Activated CD8-positive, alpha-beta memory T cell treated with anti-CD3 and anti-CD28 coated beads, Interleukin-2, amount 10 ng/mL, durations not matched to agents 7 days and 5 days (primary cell): ENCODE measurements at regions not wholly inside any gene's neighbourhood (a gene's known extent, or its start where the extent isn't known, plus 50 kb on each side); places are given as distances from the start of the nearest gene placed in this dataset.
"Not testable (repeated sequence)": the region's sequence is repeated elsewhere in the genome, so short reads cannot be mapped to it uniquely, and the experiment has no call there.

Experiments used
- ATAC-seq: fragments of 150-1000 bp; cut with Tn5 transposase; one replicate; pipeline ENCODE4 v1.10.0; 2021; ENCODE audit warnings: moderate library complexity
- CTCF ChIA-PET: fragments of 350-600 bp; sonication (Branson Sonifier 250); formaldehyde crosslinking; loops from one replicate; lab custom pipeline; 2021; ENCODE audit warnings: antibody characterized with exemption; lab: Charles Lee
- DNase-seq: peaks from one replicate; pipeline ENCODE4 v3.0.0-alpha.2; 2020
- H3K27ac Mint-ChIP-seq: one replicate; pipeline ENCODE4 v1.8.0; 2021; ENCODE audit warnings: mild to moderate bottlenecking, mixed read lengths
- H3K27me3 Mint-ChIP-seq: one replicate; pipeline ENCODE4 v1.8.0; 2021; ENCODE audit warnings: mixed read lengths
- H3K36me3 Mint-ChIP-seq: one replicate; pipeline ENCODE4 v1.8.0; 2021; ENCODE audit warnings: mild to moderate bottlenecking, mixed read lengths
- H3K4me1 Mint-ChIP-seq: one replicate; pipeline ENCODE4 v1.8.0; 2021; ENCODE audit warnings: mixed read lengths
- H3K4me3 Mint-ChIP-seq: one replicate; pipeline ENCODE4 v1.8.0; 2021; ENCODE audit warnings: mild to moderate bottlenecking, moderate library complexity, mixed read lengths
- H3K9me3 Mint-ChIP-seq: one replicate; pipeline ENCODE4 v1.8.0; 2022; ENCODE audit warnings: low read depth, mixed read lengths

- ATAC-seq (no peak), DNase-seq (no peak)
- CTCF ChIA-PET: no interaction called here
- H3K36me3 Mint-ChIP-seq: no peaks in the 10 kb centered on the region
- no peak overlapping the region for H3K4me3 Mint-ChIP-seq
- no peaks in the 10 kb centered on the region for H3K4me1 Mint-ChIP-seq
- H3K27me3 Mint-ChIP-seq: no peaks in the 10 kb centered on the region
- no peaks in the 10 kb centered on the region for H3K9me3 Mint-ChIP-seq
- no peak overlapping the region for H3K27ac Mint-ChIP-seq
These were observed 515.4 kb downstream of the ZNF674 start for GRCh38 chrX:46029777-46030176.

DNA sequence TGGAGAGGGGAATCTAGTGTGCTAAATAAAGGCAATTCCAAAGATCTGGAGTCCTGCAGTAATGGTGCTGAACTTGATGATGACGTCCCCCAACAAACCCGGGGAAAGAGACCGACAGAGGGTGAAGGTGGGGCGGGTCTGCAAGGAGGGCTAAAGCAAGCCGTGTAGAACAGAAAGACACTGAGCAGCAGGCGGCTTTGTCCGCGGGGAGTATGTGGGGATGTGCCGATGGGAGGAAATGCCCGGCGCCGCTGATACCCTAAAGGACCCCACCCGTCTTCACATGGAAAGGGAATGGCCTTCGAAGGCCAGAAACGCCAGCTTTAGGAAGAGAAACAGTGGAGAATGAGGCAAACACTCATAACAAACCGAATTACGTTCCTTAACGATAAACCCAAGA lies 528.9 kb downstream of the ZNF674 start:
- Mint-ChIP-seq H3K4me1 (no peaks in the 10 kb centered on the region), H3K36me3 (no peaks in the 10 kb centered on the region), H3K27ac (no peak overlapping the region), H3K27me3 (peaks cover 3% of the 10 kb centered on the region), H3K4me3 (no peak overlapping the region), H3K9me3 (no peaks in the 10 kb centered on the region)
- ATAC-seq: no peak
- no peak for DNase-seq
- CTCF ChIA-PET: no interaction called here

DNA sequence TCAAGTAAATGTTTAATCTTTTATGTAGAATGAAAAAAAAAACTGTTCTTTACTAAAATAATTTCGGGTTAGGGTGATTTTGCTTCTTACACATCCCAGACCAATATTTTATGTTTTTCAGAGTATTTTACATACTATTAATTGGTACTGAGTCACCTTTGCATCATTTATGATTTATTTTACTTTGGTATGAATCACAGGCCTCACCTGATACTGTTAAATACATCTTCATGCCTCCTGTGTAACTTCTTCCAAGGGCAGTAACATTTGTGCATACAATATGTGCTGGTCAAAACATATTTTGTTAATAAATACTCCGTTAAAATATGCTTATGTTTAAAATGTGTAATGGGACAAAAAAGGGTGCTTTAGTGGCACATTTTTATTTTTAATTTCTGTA lies 529.6 kb downstream of the ZNF674 start:
- no peak for ATAC-seq
- Mint-ChIP-seq H3K36me3 (no peaks in the 10 kb centered on the region), H3K27me3 (peaks cover 3% of the 10 kb centered on the region), H3K4me3 (no peak overlapping the region), H3K9me3 (no peaks in the 10 kb centered on the region), H3K27ac (no peak overlapping the region), H3K4me1 (no peaks in the 10 kb centered on the region)
- CTCF ChIA-PET: no interaction called here
- no peak for DNase-seq

DNA sequence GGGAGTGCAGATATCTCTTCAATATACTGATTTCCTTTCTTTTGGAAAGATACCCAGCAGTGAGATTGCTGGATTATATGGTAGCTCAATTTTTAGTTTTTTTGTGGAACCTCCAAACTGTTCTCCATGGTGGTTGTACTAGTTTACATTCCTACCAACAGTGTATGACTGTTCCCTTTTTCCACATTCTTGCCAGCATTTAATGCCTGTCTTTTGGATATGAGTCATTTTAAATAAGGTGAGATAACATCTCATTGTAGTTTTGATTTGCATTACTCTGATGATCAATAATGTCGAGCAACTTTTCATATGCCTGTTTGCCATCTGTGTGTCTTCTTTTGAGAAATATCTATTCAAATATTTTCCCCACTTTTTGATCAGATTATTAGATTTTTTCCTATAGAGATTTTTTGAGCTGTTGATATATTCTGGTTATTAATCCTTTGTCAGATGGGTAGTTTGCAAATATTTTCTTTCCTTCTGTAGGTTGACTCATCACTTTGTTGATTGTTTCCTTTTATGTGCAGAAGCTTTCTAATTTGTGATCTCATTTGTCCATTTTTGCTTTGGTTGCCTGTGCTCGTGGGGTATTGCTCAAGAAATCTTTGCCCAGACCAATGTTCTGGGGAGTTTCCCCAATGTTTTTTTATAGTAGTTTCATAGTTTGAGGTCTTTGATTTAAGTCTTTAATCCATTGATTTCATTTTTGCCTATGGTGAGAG lies 552.7 kb downstream of the ZNF674 start:
- peaks cover 4% of the 10 kb centered on the region for H3K9me3 Mint-ChIP-seq
- no peaks in the 10 kb centered on the region for H3K36me3 Mint-ChIP-seq
- no peak overlapping the region for H3K4me3 Mint-ChIP-seq
- ATAC-seq: no peak
- H3K27me3 Mint-ChIP-seq: peaks cover 11% of the 10 kb centered on the region
- DNase-seq: no peak
- H3K4me1 Mint-ChIP-seq: no peaks in the 10 kb centered on the region
- CTCF ChIA-PET: no interaction called here
- H3K27ac Mint-ChIP-seq: no peak overlapping the region

DNA sequence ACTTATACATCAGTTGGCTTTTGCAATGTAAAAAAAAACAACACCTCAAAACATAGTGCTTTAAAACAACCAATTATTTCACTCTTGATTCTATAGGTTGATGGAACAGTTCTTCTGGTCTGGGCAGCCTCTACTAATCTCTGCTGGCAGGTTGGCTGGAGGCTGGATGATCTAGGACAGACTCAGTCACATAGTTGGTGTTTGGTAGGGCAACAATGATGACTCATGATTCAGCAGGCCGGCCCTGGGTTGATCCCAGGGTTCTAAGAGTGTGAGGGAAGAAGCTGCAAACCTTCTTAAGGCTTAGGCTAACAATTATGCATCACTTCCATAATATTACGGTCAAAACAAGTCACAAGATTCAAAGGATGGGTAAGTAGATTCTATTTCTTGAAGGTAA lies 558.2 kb downstream of the ZNF674 start:
- Mint-ChIP-seq H3K36me3 (no peaks in the 10 kb centered on the region), H3K9me3 (peaks cover under 1% of the 10 kb centered on the region), H3K27me3 (peaks cover 8% of the 10 kb centered on the region), H3K4me1 (no peaks in the 10 kb centered on the region), H3K27ac (no peak overlapping the region), H3K4me3 (no peak overlapping the region)
- CTCF ChIA-PET: no interaction called here
- no peak for ATAC-seq
- no peak for DNase-seq

DNA sequence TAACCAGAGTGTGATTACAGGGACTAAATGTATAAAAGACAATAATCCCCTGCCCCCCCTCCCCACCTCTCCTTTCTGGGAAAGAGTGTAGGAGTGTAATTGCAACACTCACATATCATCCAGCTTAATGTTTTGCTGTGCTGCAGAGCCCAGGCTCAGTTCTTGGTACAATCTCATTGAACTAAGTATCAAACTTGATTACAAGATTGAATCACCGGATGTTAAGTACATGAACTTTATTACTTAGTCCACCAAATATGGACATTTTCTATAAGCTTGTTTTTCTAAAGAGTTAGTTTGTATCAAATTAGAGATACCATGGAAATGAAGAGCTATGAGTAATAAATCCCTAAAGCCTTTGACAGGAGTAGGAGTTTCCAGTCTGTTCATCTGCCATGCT lies 559.1 kb downstream of the ZNF674 start:
- no peak overlapping the region for H3K27ac Mint-ChIP-seq
- H3K4me1 Mint-ChIP-seq: no peaks in the 10 kb centered on the region
- H3K36me3 Mint-ChIP-seq: no peaks in the 10 kb centered on the region
- no peaks in the 10 kb centered on the region for H3K9me3 Mint-ChIP-seq
- ATAC-seq (no peak), DNase-seq (no peak)
- CTCF ChIA-PET: no interaction called here
- H3K27me3 Mint-ChIP-seq: peaks cover 8% of the 10 kb centered on the region
- no peak overlapping the region for H3K4me3 Mint-ChIP-seq

DNA sequence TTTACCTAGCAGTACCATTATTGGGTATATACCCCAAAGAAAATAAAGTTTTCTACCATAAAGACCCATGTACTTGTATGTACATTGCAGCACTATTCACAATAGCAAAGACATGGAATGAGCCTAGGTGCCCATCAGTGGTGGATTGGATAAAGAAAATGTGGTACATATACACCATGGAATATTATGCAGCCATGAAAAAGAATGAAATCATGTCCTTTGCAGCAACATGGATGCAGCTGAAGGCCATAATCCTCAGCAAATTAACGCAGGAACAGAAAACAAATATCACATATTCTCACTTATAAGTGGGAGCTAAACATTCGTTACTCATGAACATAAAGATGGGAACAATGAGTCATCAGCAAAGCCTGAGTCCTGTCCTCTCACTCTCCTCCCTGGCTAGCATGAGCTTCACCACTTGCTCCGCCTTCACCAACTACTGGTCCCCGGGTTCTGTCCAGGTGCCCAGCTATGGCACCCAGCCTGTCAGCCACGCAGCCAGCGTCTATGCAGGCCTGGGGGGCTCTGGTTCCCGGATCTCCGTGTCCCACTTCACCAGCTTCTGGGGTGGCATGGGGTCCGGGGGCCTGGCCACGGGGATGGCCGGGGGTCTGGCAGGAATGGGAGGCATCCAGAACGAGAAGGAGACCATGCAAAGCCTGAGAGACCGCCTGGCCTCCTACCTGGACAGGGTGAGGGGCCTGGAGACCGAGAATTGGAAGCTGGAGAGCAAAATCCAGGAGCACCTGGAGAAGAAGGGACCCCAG lies 562.1 kb downstream of the ZNF674 start:
- H3K4me3 Mint-ChIP-seq, DNase-seq, CTCF ChIA-PET, H3K9me3 Mint-ChIP-seq, H3K27me3 Mint-ChIP-seq, ATAC-seq, H3K27ac Mint-ChIP-seq, H3K36me3 Mint-ChIP-seq, H3K4me1 Mint-ChIP-seq: not testable (repeated sequence)

- no peak for ATAC-seq
- DNase-seq: no peak
- Mint-ChIP-seq H3K4me1 (no peaks in the 10 kb centered on the region), H3K27ac (no peak overlapping the region), H3K4me3 (no peak overlapping the region), H3K9me3 (peaks cover 3% of the 10 kb centered on the region), H3K27me3 (peaks cover 2% of the 10 kb centered on the region), H3K36me3 (no peaks in the 10 kb centered on the region)
- CTCF ChIA-PET: no interaction called here
These were observed 564.5 kb downstream of the ZNF674 start for GRCh38 chrX:45980726-45981125.

- CTCF ChIA-PET: no interaction called here
- DNase-seq (no peak), ATAC-seq (no peak)
- peaks cover 2% of the 10 kb centered on the region for H3K27me3 Mint-ChIP-seq
- peaks cover 3% of the 10 kb centered on the region for H3K9me3 Mint-ChIP-seq
- H3K4me3 Mint-ChIP-seq: no peak overlapping the region
- no peaks in the 10 kb centered on the region for H3K36me3 Mint-ChIP-seq
- no peak overlapping the region for H3K27ac Mint-ChIP-seq
- H3K4me1 Mint-ChIP-seq: no peaks in the 10 kb centered on the region
These were observed 569.6 kb downstream of the ZNF674 start for GRCh38 chrX:45975633-45976032.

GRCh38 chrX:45972636-45973035 lies 572.6 kb downstream of the ZNF674 start:
- Mint-ChIP-seq H3K4me3 (no peak overlapping the region), H3K27ac (no peak overlapping the region), H3K27me3 (peaks cover 2% of the 10 kb centered on the region), H3K9me3 (no peaks in the 10 kb centered on the region), H3K4me1 (no peaks in the 10 kb centered on the region), H3K36me3 (no peaks in the 10 kb centered on the region)
- no peak for ATAC-seq
- DNase-seq: no peak
- CTCF ChIA-PET: no interaction called here

- Mint-ChIP-seq H3K4me3 (no peak overlapping the region), H3K27me3 (no peaks in the 10 kb centered on the region), H3K9me3 (no peaks in the 10 kb centered on the region), H3K36me3 (no peaks in the 10 kb centered on the region), H3K27ac (no peak overlapping the region), H3K4me1 (peaks cover 5% of the 10 kb centered on the region)
- no peak for DNase-seq
- CTCF ChIA-PET: no interaction called here
- no peak for ATAC-seq
These were observed 585.7 kb downstream of the ZNF674 start for GRCh38 chrX:45959567-45959966.

DNA sequence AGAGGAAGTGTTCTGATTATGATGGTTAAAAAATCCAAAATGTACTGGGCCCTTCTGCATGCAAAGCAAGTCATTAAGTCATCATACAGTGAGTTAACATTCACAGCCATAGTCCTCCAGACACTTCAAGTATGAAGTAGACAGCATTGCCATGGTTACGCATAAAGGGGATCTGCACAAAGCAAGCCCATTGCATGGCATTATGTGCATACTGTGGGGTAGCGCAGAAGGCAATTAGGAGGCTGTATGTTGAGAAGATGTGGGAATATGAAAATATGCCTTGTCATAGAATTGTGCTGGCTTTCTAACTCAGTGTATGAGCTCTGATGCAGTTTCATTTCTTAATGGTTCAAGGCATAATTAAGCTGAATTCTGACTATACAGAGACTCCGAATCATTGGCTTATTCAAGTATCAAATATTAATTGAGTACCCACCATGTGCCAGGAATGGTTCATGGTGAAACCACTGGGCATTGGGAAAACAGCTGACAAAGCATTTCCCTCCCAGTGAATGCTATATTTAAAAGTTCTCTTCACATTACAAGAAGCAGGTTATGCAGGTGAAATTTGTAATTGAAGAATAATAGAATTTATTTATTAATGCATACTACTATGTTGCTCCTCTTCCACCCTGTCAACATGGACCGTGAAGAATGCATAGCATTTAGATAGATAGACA lies 588.9 kb downstream of the ZNF674 start:
- H3K27ac Mint-ChIP-seq: no peak overlapping the region
- ATAC-seq (no peak), DNase-seq (no peak)
- CTCF ChIA-PET: no interaction called here
- no peaks in the 10 kb centered on the region for H3K9me3 Mint-ChIP-seq
- peaks cover 3% of the 10 kb centered on the region for H3K27me3 Mint-ChIP-seq
- no peak overlapping the region for H3K4me3 Mint-ChIP-seq
- H3K4me1 Mint-ChIP-seq: no peaks in the 10 kb centered on the region
- H3K36me3 Mint-ChIP-seq: no peaks in the 10 kb centered on the region

DNA sequence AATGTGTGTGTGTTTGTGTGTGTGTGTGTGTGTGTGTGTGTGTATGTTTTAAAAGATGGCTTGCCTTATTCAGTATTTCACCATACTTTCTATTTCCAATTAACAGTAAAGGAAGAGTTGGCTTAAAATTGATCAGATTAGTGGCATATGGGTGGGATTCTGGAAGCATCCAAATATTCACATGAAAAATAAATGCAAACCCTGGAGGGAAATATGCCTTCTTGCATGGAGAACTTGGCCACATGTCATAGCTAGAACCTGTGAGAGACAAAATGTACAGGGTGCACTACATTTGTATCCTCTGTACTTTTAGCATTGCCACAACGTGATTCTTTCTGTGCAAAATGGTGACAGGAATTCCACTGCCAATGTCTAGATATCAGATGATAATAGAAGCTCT lies 589.6 kb downstream of the ZNF674 start:
- no peak for DNase-seq
- Mint-ChIP-seq H3K9me3 (no peaks in the 10 kb centered on the region), H3K36me3 (no peaks in the 10 kb centered on the region)

GRCh38 chrX:45954026-45954425 lies 591.2 kb downstream of the ZNF674 start:
- no peaks in the 10 kb centered on the region for H3K4me1 Mint-ChIP-seq
- DNase-seq: no peak
- H3K9me3 Mint-ChIP-seq: no peaks in the 10 kb centered on the region
- no peak overlapping the region for H3K27ac Mint-ChIP-seq
- CTCF ChIA-PET: no interaction called here
- H3K4me3 Mint-ChIP-seq: no peak overlapping the region
- peaks cover 3% of the 10 kb centered on the region for H3K27me3 Mint-ChIP-seq
- ATAC-seq: no peak
- H3K36me3 Mint-ChIP-seq: no peaks in the 10 kb centered on the region

More for the DNA sequence above, 589.6 kb downstream of the ZNF674 start:
- H3K4me3 Mint-ChIP-seq: no peak overlapping the region
- H3K27ac Mint-ChIP-seq: no peak overlapping the region
- H3K27me3 Mint-ChIP-seq: peaks cover 3% of the 10 kb centered on the region
- CTCF ChIA-PET: no interaction called here
- no peak for ATAC-seq
- no peaks in the 10 kb centered on the region for H3K4me1 Mint-ChIP-seq
